HFF-Myc (cell line): ENCODE measurements at regions not wholly inside any gene's neighbourhood (a gene's known extent, or its start where the extent isn't known, plus 50 kb on each side); places are given as distances from the start of the nearest gene placed in this dataset.

Experiments used
- DNase-seq: peaks from one replicate; pipeline ENCODE4 v3.0.0-alpha.2; 2011; ENCODE audit warnings: low read depth; ENCODE audit errors: extremely low read depth
- H3K4me3 ChIP-seq: replicated peaks from 2 replicates; pipeline ENCODE4 v1.5.1; 2011; ENCODE audit warnings: low read depth, mild to moderate bottlenecking, control low read depth, low read length
- CTCF ChIP-seq: IDR thresholded peaks from 2 replicates; pipeline ENCODE4 v1.5.1; 2012; ENCODE audit warnings: mild to moderate bottlenecking, low read depth, low read length, control low read depth; ENCODE audit errors: missing control alignments

GRCh38 chr10:83374741-83375140 lies 764.6 kb upstream of the GHITM start:
- no peak for DNase-seq
- TF ChIP-seq CTCF, result no peak

GRCh38 chr10:83375274-83375673 lies 764.0 kb upstream of the GHITM start:
- TF ChIP-seq CTCF, result no peak
- no peak for DNase-seq
- H3K4me3 ChIP-seq, result no peak overlapping the region

More at GRCh38 chr10:83374741-83375140, 764.6 kb upstream of the GHITM start:
- no peak overlapping the region for H3K4me3 ChIP-seq

- H3K4me3 ChIP-seq, result no peak overlapping the region
- DNase-seq, result no peak
- TF ChIP-seq CTCF, result no peak
Observed at GRCh38 chr10:83397806-83398205, 741.5 kb upstream of the GHITM start.

- no peak for DNase-seq
- no peak overlapping the region for H3K4me3 ChIP-seq
- TF ChIP-seq CTCF, result no peak
Observed at GRCh38 chr10:83410570-83410969, 728.7 kb upstream of the GHITM start.

GRCh38 chr10:83425306-83425705 lies 714.0 kb upstream of the GHITM start:
- no peak for DNase-seq
- TF ChIP-seq CTCF, result no peak
- H3K4me3 ChIP-seq, result no peak overlapping the region

GRCh38 chr10:83427101-83427500 lies 712.2 kb upstream of the GHITM start:
- H3K4me3 ChIP-seq, result no peak overlapping the region
- no peak for DNase-seq
- TF ChIP-seq CTCF, result no peak

- no peak overlapping the region for H3K4me3 ChIP-seq
- no peak for TF ChIP-seq CTCF
- no peak for DNase-seq
Observed at GRCh38 chr10:83432261-83433045, 706.9 kb upstream of the GHITM start.
